GM12892 (cell line): ENCODE measurements at regions not wholly inside any gene's neighbourhood (a gene's known extent, or its start where the extent isn't known, plus 50 kb on each side); places are given as distances from the start of the nearest gene placed in this dataset.

Experiments used
- POLR2A ChIP-seq: IDR thresholded peaks from 2 replicates; pipeline ENCODE4 v1.6.1; 2011; ENCODE audit warnings: low read depth, low read length, control low read depth
- POLR2AphosphoS5 ChIP-seq: IDR thresholded peaks from 2 replicates; pipeline ENCODE4 v1.6.1; 2011; ENCODE audit warnings: low read depth, low read length, control low read depth

DNA sequence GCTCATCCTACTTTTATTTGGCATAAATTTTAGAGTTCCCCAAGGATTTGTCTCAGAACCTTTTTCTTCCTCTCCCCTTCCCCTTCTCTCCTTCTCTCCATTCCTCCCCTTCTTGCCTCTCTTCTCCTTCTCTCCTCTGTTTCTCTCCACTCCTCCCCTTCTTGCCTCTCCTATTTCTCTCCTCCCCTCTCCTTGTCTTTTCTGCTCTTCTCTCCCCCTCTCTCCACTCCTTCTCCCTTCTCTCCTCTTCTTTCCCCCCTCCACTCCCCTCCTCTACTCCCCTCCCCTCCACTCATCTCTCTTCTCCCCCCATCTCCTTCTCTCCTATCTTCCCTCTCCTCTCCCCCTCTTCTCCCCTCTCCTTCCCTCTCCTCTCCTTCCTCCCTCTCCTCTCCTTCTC is 142.7 kb downstream of the CCDC71L start:
- TF ChIP-seq POLR2AphosphoS5 = no peak
- TF ChIP-seq POLR2A = no peak
